ENCODE measurements at regions not wholly inside any gene's neighbourhood (a gene's known extent, or its start where the extent isn't known, plus 50 kb on each side); places are given as distances from the start of the nearest gene placed in this dataset.

DNA sequence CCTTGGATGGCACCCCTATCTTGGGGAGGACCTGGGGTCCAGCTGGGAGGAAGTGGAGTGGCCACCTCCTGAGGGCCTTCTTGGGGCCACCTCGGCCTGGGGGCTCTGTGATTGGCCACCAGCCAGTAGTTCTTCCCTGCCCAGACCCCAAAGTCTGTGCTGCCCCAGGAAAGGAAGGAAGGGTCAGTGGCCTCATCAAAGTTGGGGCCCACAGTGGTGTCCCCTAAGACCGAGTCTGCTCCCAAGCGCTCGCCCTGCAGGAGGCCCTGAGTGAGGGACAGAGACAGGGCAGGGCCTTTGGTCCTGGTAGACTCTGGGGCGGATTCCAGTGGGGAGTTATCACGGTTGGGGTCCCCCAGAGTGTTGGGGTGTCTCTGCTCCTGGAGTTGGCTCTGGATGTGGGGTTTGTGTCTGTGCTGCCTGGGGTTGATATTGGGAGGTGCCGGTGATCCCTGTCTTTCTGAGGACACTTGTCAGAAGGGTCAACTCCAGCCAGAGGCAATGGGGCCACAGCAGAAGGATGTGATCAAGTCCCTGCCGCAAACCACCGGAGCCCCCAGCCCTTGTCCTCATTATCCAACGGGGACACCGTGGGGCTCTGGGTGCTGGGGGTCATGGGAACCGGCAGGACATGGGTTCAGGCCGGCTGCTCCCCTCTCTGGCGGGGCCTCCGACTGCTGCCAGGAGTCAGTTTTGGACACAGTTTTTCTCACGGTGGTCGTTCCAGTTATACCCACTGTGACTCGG lies 364.3 kb downstream of the TMEM121 start:
- TF ChIP-seq CTCF (IDR thresholded peaks at IDR 0.05) (no peak), POLR2A (IDR thresholded peaks at IDR 0.05) (no peak)

Data from heart left ventricle (tissue), 13 donors.